Activated B cell treated with CpG ODN at 0.5 μM for 24 hours (primary cell): ENCODE measurements at regions not wholly inside any gene's neighbourhood (a gene's known extent, or its start where the extent isn't known, plus 50 kb on each side); places are given as distances from the start of the nearest gene placed in this dataset.

Source experiments
- ATAC-seq: fragments of 200-7000 bp; cut with Tn5 transposase; one replicate; pipeline ENCODE4 v1.10.0; 2021; ENCODE audit warnings: low read depth, mild to moderate bottlenecking, moderate library complexity
- CTCF ChIA-PET: fragments of 350-600 bp; sonication (Branson Sonifier 250); formaldehyde crosslinking; loops from one replicate; lab custom pipeline; 2021; ENCODE audit warnings: antibody characterized with exemption; lab: Charles Lee
- POLR2A ChIA-PET: fragments of 350-600 bp; sonication (Branson Sonifier 250); formaldehyde crosslinking; loops from one replicate; lab custom pipeline; 2021; ENCODE audit warnings: antibody characterized with exemption; lab: Charles Lee
- DNase-seq: peaks from one replicate; pipeline ENCODE4 v3.0.0; 2022
- H3K27ac Mint-ChIP-seq: one replicate; pipeline ENCODE4 v1.8.0; 2020; ENCODE audit warnings: mixed read lengths
- H3K27me3 Mint-ChIP-seq: one replicate; pipeline ENCODE4 v1.8.0; 2021; ENCODE audit warnings: mixed read lengths
- H3K36me3 Mint-ChIP-seq: one replicate; pipeline ENCODE4 v1.8.0; 2021; ENCODE audit warnings: low read depth, mixed read lengths
- H3K4me1 Mint-ChIP-seq: one replicate; pipeline ENCODE4 v1.8.0; 2021; ENCODE audit warnings: mixed read lengths
- H3K4me3 Mint-ChIP-seq: one replicate; pipeline ENCODE4 v1.8.0; 2020; ENCODE audit warnings: mild to moderate bottlenecking, mixed read lengths
- H3K9me3 Mint-ChIP-seq: one replicate; pipeline ENCODE4 v1.8.0; 2020; ENCODE audit warnings: mixed read lengths
- CTCF ChIP-seq: fragments of 200-600 bp; IDR thresholded peaks from one replicate; pipeline ENCODE4 v1.8.0; 2022; ENCODE audit warnings: antibody characterized with exemption, mild to moderate bottlenecking
- intact Hi-C: fragments of 100-400 bp; cut with micrococcal nuclease; formaldehyde crosslinking; loops from one replicate; pipeline ENCODE4 v1.15.1; 2024

- ATAC-seq (no peak), DNase-seq (no peak)
- ChIA-PET POLR2A (no interaction called here), CTCF (no interaction called here)
- TF ChIP-seq CTCF = no peak
- H3K9me3 Mint-ChIP-seq = peaks cover 3% of the 10 kb centered on the region
- no peaks in the 10 kb centered on the region for H3K4me1 Mint-ChIP-seq
- no peak overlapping the region for H3K4me3 Mint-ChIP-seq
- no peak overlapping the region for H3K27ac Mint-ChIP-seq
- peaks cover 2% of the 10 kb centered on the region for H3K27me3 Mint-ChIP-seq
- H3K36me3 Mint-ChIP-seq = no peaks in the 10 kb centered on the region
- intact Hi-C loops = no loop called here
Measured at GRCh38 chr2:65919550-65920188, 487.3 kb upstream of the SPRED2 start.

GRCh38 chr2:65918760-65919187 lies 486.4 kb upstream of the SPRED2 start:
- Mint-ChIP-seq H3K4me3 (no peak overlapping the region), H3K9me3 (peaks cover 3% of the 10 kb centered on the region), H3K4me1 (no peaks in the 10 kb centered on the region), H3K27me3 (peaks cover 2% of the 10 kb centered on the region), H3K36me3 (no peaks in the 10 kb centered on the region), H3K27ac (no peak overlapping the region)
- POLR2A ChIA-PET = no interaction called here
- TF ChIP-seq CTCF = no peak
- ATAC-seq (no peak), DNase-seq (no peak)
- intact Hi-C loops = no loop called here
- CTCF ChIA-PET = no interaction called here

- Mint-ChIP-seq H3K4me3 (no peak overlapping the region), H3K4me1 (no peaks in the 10 kb centered on the region), H3K27ac (no peak overlapping the region), H3K36me3 (no peaks in the 10 kb centered on the region), H3K27me3 (peaks cover 2% of the 10 kb centered on the region), H3K9me3 (peaks cover under 1% of the 10 kb centered on the region)
- intact Hi-C loops = no loop called here
- POLR2A ChIA-PET = no interaction called here
- CTCF ChIA-PET = no interaction called here
- DNase-seq (no peak), ATAC-seq (no peak)
- TF ChIP-seq CTCF = no peak
Measured at GRCh38 chr2:65917986-65918385, 485.6 kb upstream of the SPRED2 start.

GRCh38 chr2:65916785-65917295 lies 484.4 kb upstream of the SPRED2 start:
- ATAC-seq (no peak), DNase-seq (no peak)
- H3K9me3 Mint-ChIP-seq = no peaks in the 10 kb centered on the region
- intact Hi-C loops = no loop called here
- no peak overlapping the region for H3K27ac Mint-ChIP-seq
- ChIA-PET CTCF (no interaction called here), POLR2A (no interaction called here)
- H3K36me3 Mint-ChIP-seq = no peaks in the 10 kb centered on the region
- H3K4me1 Mint-ChIP-seq = no peaks in the 10 kb centered on the region
- no peak for TF ChIP-seq CTCF
- H3K4me3 Mint-ChIP-seq = no peak overlapping the region
- peaks cover 2% of the 10 kb centered on the region for H3K27me3 Mint-ChIP-seq

- ChIA-PET POLR2A (no interaction called here), CTCF (no interaction called here)
- H3K27ac Mint-ChIP-seq = no peak overlapping the region
- H3K4me1 Mint-ChIP-seq = no peaks in the 10 kb centered on the region
- no peaks in the 10 kb centered on the region for H3K9me3 Mint-ChIP-seq
- H3K4me3 Mint-ChIP-seq = no peak overlapping the region
- H3K36me3 Mint-ChIP-seq = no peaks in the 10 kb centered on the region
- ATAC-seq (no peak), DNase-seq (no peak)
- peaks cover 2% of the 10 kb centered on the region for H3K27me3 Mint-ChIP-seq
- no peak for TF ChIP-seq CTCF
- intact Hi-C loops = no loop called here
Measured at GRCh38 chr2:65916177-65916576, 483.8 kb upstream of the SPRED2 start.
